GM19193 (cell line): ENCODE measurements at regions not wholly inside any gene's neighbourhood (a gene's known extent, or its start where the extent isn't known, plus 50 kb on each side); places are given as distances from the start of the nearest gene placed in this dataset.

Experiments used
- POLR2A ChIP-seq: IDR thresholded peaks from 4 replicates; pipeline ENCODE4 v1.6.1; 2011; ENCODE audit not compliant: insufficient read depth, insufficient read length; ENCODE audit errors: extremely low read depth

GRCh38 chr17:68097161-68097805 is 61.7 kb downstream of the KPNA2 start:
- TF ChIP-seq POLR2A: no peak

GRCh38 chr17:68100000-68100641 is 64.6 kb downstream of the KPNA2 start:
- no peak for TF ChIP-seq POLR2A

- TF ChIP-seq POLR2A: no peak
These were observed 65.8 kb downstream of the KPNA2 start for GRCh38 chr17:68101075-68101986.

GRCh38 chr17:68101987-68102314 is 66.4 kb downstream of the KPNA2 start:
- no peak for TF ChIP-seq POLR2A

GRCh38 chr17:68102318-68102758 is 66.8 kb downstream of the KPNA2 start:
- no peak for TF ChIP-seq POLR2A

- TF ChIP-seq POLR2A: no peak
These were observed 67.6 kb downstream of the KPNA2 start for GRCh38 chr17:68103148-68103547.

GRCh38 chr17:68106085-68106484 is 70.5 kb downstream of the KPNA2 start:
- no peak for TF ChIP-seq POLR2A

GRCh38 chr17:68107373-68107772 is 71.8 kb downstream of the KPNA2 start:
- no peak for TF ChIP-seq POLR2A

- TF ChIP-seq POLR2A: no peak
These were observed 72.9 kb downstream of the KPNA2 start for GRCh38 chr17:68108313-68109000.

GRCh38 chr17:68122587-68122986 is 87.1 kb downstream of the KPNA2 start:
- no peak for TF ChIP-seq POLR2A

- TF ChIP-seq POLR2A: no peak
These were observed 89.8 kb downstream of the KPNA2 start for GRCh38 chr17:68125111-68125870.

- TF ChIP-seq POLR2A: no peak
These were observed 92.4 kb downstream of the KPNA2 start for GRCh38 chr17:68127914-68128313.

GRCh38 chr17:68131456-68131855 is 95.9 kb downstream of the KPNA2 start:
- TF ChIP-seq POLR2A: no peak

GRCh38 chr17:68133346-68134045 is 98.0 kb downstream of the KPNA2 start:
- no peak for TF ChIP-seq POLR2A
